GM18951 (cell line): ENCODE measurements at regions not wholly inside any gene's neighbourhood (a gene's known extent, or its start where the extent isn't known, plus 50 kb on each side); places are given as distances from the start of the nearest gene placed in this dataset.

Experiments used
- POLR2A ChIP-seq: IDR thresholded peaks from 4 replicates; pipeline ENCODE4 v1.6.1; 2011; ENCODE audit warnings: mild to moderate bottlenecking; ENCODE audit not compliant: insufficient read length, insufficient read depth; ENCODE audit errors: extremely low read depth
- in situ Hi-C: fragments of 300-500 bp; cut with MboI; formaldehyde crosslinking; loops from one replicate; pipeline ENCODE4 v1.12.0; 2022; ENCODE audit warnings: low sequenced_read_pairs, mixed read lengths, inconsistent platforms; ENCODE audit not compliant: unreplicated experiment

GRCh38 chr13:95352486-95352885, 51.2 kb upstream of the ABCC4 start:
- in situ Hi-C loops, result no loop called here
- TF ChIP-seq POLR2A, result no peak

- TF ChIP-seq POLR2A, result no peak
- in situ Hi-C loops, result no loop called here
Measured at GRCh38 chr13:95354156-95354555, 52.9 kb upstream of the ABCC4 start.

- no peak for TF ChIP-seq POLR2A
- in situ Hi-C loops, result no loop called here
Measured at GRCh38 chr13:95354680-95355487, 53.6 kb upstream of the ABCC4 start.

GRCh38 chr13:95355494-95355893, 54.2 kb upstream of the ABCC4 start:
- in situ Hi-C loops, result no loop called here
- TF ChIP-seq POLR2A, result no peak

- in situ Hi-C loops, result no loop called here
- TF ChIP-seq POLR2A, result no peak
Measured at GRCh38 chr13:95356916-95357315, 55.7 kb upstream of the ABCC4 start.

- TF ChIP-seq POLR2A, result no peak
- in situ Hi-C loops, result no loop called here
Measured at GRCh38 chr13:95357875-95358274, 56.6 kb upstream of the ABCC4 start.

- no peak for TF ChIP-seq POLR2A
- in situ Hi-C loops, result no loop called here
Measured at GRCh38 chr13:95360052-95360451, 58.8 kb upstream of the ABCC4 start.

GRCh38 chr13:95360464-95361097, 59.3 kb upstream of the ABCC4 start:
- TF ChIP-seq POLR2A, result no peak
- in situ Hi-C loops, result no loop called here

- no peak for TF ChIP-seq POLR2A
- in situ Hi-C loops, result no loop called here
Measured at GRCh38 chr13:95361686-95362085, 60.4 kb upstream of the ABCC4 start.

- TF ChIP-seq POLR2A, result no peak
- in situ Hi-C loops, result no loop called here
Measured at GRCh38 chr13:95362666-95363065, 61.4 kb upstream of the ABCC4 start.

GRCh38 chr13:95367309-95367843, 66.1 kb upstream of the ABCC4 start:
- in situ Hi-C loops, result no loop called here
- no peak for TF ChIP-seq POLR2A

GRCh38 chr13:95368998-95369397, 67.7 kb upstream of the ABCC4 start:
- no peak for TF ChIP-seq POLR2A
- in situ Hi-C loops, result no loop called here

- in situ Hi-C loops, result no loop called here
- TF ChIP-seq POLR2A, result no peak
Measured at GRCh38 chr13:95375706-95376105, 74.5 kb upstream of the ABCC4 start.

- in situ Hi-C loops, result no loop called here
- TF ChIP-seq POLR2A, result no peak
Measured at GRCh38 chr13:95378603-95379002, 77.4 kb upstream of the ABCC4 start.
